Stomach smooth muscle (tissue), 2 donors: ENCODE measurements at regions not wholly inside any gene's neighbourhood (a gene's known extent, or its start where the extent isn't known, plus 50 kb on each side); places are given as distances from the start of the nearest gene placed in this dataset.
"Not testable (repeated sequence)": the region's sequence is repeated elsewhere in the genome, so short reads cannot be mapped to it uniquely, and the experiment has no call there.

Experiments used
- H3K27ac ChIP-seq: one replicate; pipeline ENCODE4 v1.7.0; 2013; ENCODE audit warnings: mild to moderate bottlenecking, low read length, inconsistent platforms
- H3K27me3 ChIP-seq, 2 donors: one replicate each; pipeline ENCODE4 v1.7.0; 2013; ENCODE audit warnings: low read length in 2 of 2; ENCODE audit not compliant: insufficient read depth in 2 of 2, control insufficient read depth in 1 of 2
- H3K36me3 ChIP-seq, 2 donors: one replicate each; pipeline ENCODE4 v1.7.0; 2013; ENCODE audit warnings: low read length in 2 of 2; ENCODE audit not compliant: control insufficient read depth in 2 of 2, insufficient read depth in 2 of 2
- H3K4me1 ChIP-seq: one replicate; pipeline ENCODE4 v1.7.0; 2013; ENCODE audit warnings: low read length; ENCODE audit not compliant: control insufficient read depth, insufficient read depth
- H3K4me3 ChIP-seq, 2 donors: one replicate each; pipeline ENCODE4 v1.7.0; 2013; ENCODE audit warnings: low read length in 2 of 2
- H3K9ac ChIP-seq, 2 donors: one replicate each; pipeline ENCODE4 v1.7.0; 2013; ENCODE audit warnings: low read length in 2 of 2, mild to moderate bottlenecking in 1 of 2
- H3K9me3 ChIP-seq, 2 donors: one replicate each; pipeline ENCODE4 v1.7.0; 2013; ENCODE audit warnings: low read length in 2 of 2; ENCODE audit not compliant: control insufficient read depth in 2 of 2
- donor health status: healthy.
- donor health status: Pancreatic carcinoma.

- H3K4me1 ChIP-seq, H3K27me3 ChIP-seq, H3K9me3 ChIP-seq, H3K36me3 ChIP-seq, H3K4me3 ChIP-seq, H3K9ac ChIP-seq, H3K27ac ChIP-seq: not testable (repeated sequence)
These were observed 471.9 kb downstream of the FOXD4L5 start for GRCh38 chr9:64813072-64813471.

- H3K9ac ChIP-seq, H3K9me3 ChIP-seq, H3K27ac ChIP-seq, H3K36me3 ChIP-seq, H3K27me3 ChIP-seq, H3K4me1 ChIP-seq, H3K4me3 ChIP-seq: not testable (repeated sequence)
These were observed 506.3 kb downstream of the FOXD4L5 start for GRCh38 chr9:64778667-64779066.

GRCh38 chr9:64776269-64776668 is 508.7 kb downstream of the FOXD4L5 start:
- not testable (repeated sequence) for H3K4me1 ChIP-seq, H3K27ac ChIP-seq, H3K9me3 ChIP-seq, H3K36me3 ChIP-seq, H3K27me3 ChIP-seq, H3K4me3 ChIP-seq, H3K9ac ChIP-seq

- H3K4me1 ChIP-seq, H3K9me3 ChIP-seq, H3K36me3 ChIP-seq, H3K27me3 ChIP-seq, H3K9ac ChIP-seq, H3K27ac ChIP-seq, H3K4me3 ChIP-seq: not testable (repeated sequence)
These were observed 509.9 kb downstream of the FOXD4L5 start for GRCh38 chr9:64774813-64775793.

- H3K27ac ChIP-seq, H3K9me3 ChIP-seq, H3K4me1 ChIP-seq, H3K9ac ChIP-seq, H3K27me3 ChIP-seq, H3K36me3 ChIP-seq: not testable (repeated sequence)
- H3K4me3 ChIP-seq: peak overlapping the region in 1 of 2 donors; percentile 22
These were observed 510.8 kb downstream of the FOXD4L5 start for GRCh38 chr9:64774004-64774812.

- Histone ChIP-seq H3K4me1 (no peaks in the 10 kb centered on the region), H3K4me3 (no peak overlapping the region)
These were observed 511.5 kb downstream of the FOXD4L5 start for GRCh38 chr9:64773491-64773931.

GRCh38 chr9:64772751-64773331 is 512.2 kb downstream of the FOXD4L5 start:
- H3K9ac ChIP-seq, H3K36me3 ChIP-seq, H3K27ac ChIP-seq, H3K9me3 ChIP-seq, H3K4me1 ChIP-seq, H3K4me3 ChIP-seq, H3K27me3 ChIP-seq: not testable (repeated sequence)

More at GRCh38 chr9:64773491-64773931, 511.5 kb downstream of the FOXD4L5 start:
- Histone ChIP-seq H3K9me3 (no peaks in the 10 kb centered on the region), H3K27ac (no peak overlapping the region), H3K36me3 (no peaks in the 10 kb centered on the region), H3K9ac (no peak overlapping the region), H3K27me3 (peaks cover 0 to 2% of the 10 kb centered on the region in 2 donors)

- H3K9me3 ChIP-seq, H3K27ac ChIP-seq, H3K9ac ChIP-seq, H3K36me3 ChIP-seq, H3K27me3 ChIP-seq, H3K4me1 ChIP-seq, H3K4me3 ChIP-seq: not testable (repeated sequence)
These were observed 512.8 kb downstream of the FOXD4L5 start for GRCh38 chr9:64772123-64772736.
